GM13977 (cell line): ENCODE measurements at regions not wholly inside any gene's neighbourhood (a gene's known extent, or its start where the extent isn't known, plus 50 kb on each side); places are given as distances from the start of the nearest gene placed in this dataset.

Experiments used
- DNase-seq: peaks from one replicate; pipeline ENCODE4 v3.0.0; 2012; ENCODE audit warnings: low spot score
- CTCF ChIP-seq: IDR thresholded peaks from 2 replicates; pipeline ENCODE4 v1.5.1; 2012; ENCODE audit warnings: mild to moderate bottlenecking, control low read depth; ENCODE audit not compliant: insufficient read depth; ENCODE audit errors: extremely low read depth, missing control alignments
- in situ Hi-C: fragments of 300-500 bp; cut with MboI; formaldehyde crosslinking; loops from one replicate; pipeline ENCODE4 v1.12.0; 2022; ENCODE audit warnings: low sequenced_read_pairs, low pct_unique_long_range_greater_than_20kb, mixed read lengths, inconsistent platforms; ENCODE audit not compliant: unreplicated experiment

GRCh38 chr3:168659015-168659414, 563.3 kb upstream of the GOLIM4 start:
- DNase-seq = no peak
- in situ Hi-C loops = no loop called here
- TF ChIP-seq CTCF = no peak

DNA sequence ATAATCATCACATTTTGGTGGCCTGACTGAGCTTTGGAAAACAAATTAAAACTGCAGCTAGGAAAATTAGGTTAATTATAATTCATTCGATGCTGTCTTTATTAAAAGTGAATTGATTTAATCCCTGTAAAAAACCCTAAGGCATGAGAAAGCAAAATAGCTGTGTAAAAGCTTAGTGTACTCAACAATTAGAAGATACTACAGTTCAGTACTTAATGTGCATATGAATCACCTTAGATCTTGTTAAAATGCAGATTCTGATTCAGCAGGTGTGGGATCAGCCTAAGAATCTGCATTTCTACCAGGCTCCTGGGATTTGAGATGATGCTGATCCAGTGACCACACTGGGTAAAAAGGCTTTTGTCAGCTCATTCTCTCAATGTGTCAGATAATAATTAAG, 559.9 kb upstream of the GOLIM4 start:
- no peak for TF ChIP-seq CTCF
- in situ Hi-C loops = no loop called here
- no peak for DNase-seq

DNA sequence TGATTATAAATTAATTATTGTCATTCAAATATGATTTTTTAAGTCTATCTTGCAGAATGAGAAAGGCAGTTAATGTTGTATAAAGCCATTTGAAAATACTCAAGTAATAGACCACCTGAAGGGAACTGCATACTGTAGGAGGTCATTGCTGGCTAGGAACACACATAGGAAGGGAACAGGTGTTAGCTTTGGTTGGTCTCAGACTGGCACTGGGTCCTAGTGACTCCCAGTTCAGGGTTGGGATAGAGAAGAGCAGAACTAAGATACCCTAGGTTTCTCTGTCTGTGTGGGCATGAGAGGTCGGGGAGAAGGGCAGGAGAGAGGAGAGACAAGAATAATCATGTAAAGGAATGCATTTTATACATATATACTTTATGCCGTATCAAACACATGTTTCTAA, 559.0 kb upstream of the GOLIM4 start:
- TF ChIP-seq CTCF = no peak
- DNase-seq = no peak
- in situ Hi-C loops = no loop called here

DNA sequence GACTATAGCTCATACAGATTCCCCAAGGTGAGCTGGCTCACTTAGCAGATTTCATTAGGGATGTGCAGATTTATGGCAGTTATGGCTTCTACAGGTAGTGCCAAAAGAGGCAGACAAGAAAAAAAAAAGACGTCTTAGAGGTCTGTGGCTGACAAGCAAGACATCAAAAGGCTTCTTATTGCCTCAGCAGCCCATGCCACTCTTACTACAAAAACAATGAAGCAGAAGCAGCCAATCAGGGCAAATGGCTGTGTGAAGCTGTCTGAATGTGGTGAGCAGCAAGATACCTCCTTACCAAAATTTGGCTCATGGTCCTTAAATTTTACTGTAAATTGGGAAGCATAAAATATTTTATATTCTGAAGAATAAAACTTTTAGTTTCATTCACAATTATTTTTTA, 557.5 kb upstream of the GOLIM4 start:
- DNase-seq = no peak
- in situ Hi-C loops = no loop called here
- no peak for TF ChIP-seq CTCF

GRCh38 chr3:168648321-168648720, 552.6 kb upstream of the GOLIM4 start:
- no peak for TF ChIP-seq CTCF
- in situ Hi-C loops = no loop called here
- no peak for DNase-seq

GRCh38 chr3:168647582-168647981, 551.9 kb upstream of the GOLIM4 start:
- no peak for TF ChIP-seq CTCF
- in situ Hi-C loops = no loop called here
- DNase-seq = no peak

DNA sequence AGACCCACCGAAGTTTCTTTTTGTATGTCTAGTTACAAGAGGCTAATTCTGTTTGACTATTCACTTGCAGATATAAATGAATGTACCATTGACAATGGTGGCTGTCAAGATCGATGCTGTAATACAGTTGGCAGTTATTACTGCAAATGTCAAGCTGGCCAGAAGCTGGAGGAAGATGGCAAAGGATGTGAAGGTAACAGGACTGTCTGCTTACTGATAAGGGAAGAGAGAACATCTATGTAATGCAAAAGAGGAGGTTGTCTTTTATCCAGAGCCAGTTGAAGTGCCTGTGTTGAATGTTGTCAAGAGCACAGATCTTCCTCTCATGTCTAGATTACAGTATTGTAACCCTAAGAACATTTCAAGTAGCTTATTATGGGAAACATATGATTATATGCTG, 549.5 kb upstream of the GOLIM4 start:
- in situ Hi-C loops = no loop called here
- TF ChIP-seq CTCF = no peak
- no peak for DNase-seq
